ENCODE measurements at regions not wholly inside any gene's neighbourhood (a gene's known extent, or its start where the extent isn't known, plus 50 kb on each side); places are given as distances from the start of the nearest gene placed in this dataset.
"Not testable (repeated sequence)": the region's sequence is repeated elsewhere in the genome, so short reads cannot be mapped to it uniquely, and the experiment has no call there.

GRCh38 chr12:102294568-102294967 lies 96.9 kb upstream of the PMCH start:
- no peak for TF ChIP-seq CTCF (conservative IDR thresholded peaks at IDR 0.05)

GRCh38 chr12:102291498-102292440 lies 94.1 kb upstream of the PMCH start:
- H3K27ac ChIP-seq, result not testable (repeated sequence)

More at GRCh38 chr12:102294568-102294967, 96.9 kb upstream of the PMCH start:
- H3K27ac ChIP-seq, result no peak overlapping the region

GRCh38 chr12:102289702-102290101 lies 92.1 kb upstream of the PMCH start:
- H3K27ac ChIP-seq, result not testable (repeated sequence)

GRCh38 chr12:102281231-102281630 lies 83.6 kb upstream of the PMCH start:
- no peak overlapping the region for H3K27ac ChIP-seq
- TF ChIP-seq CTCF (conservative IDR thresholded peaks at IDR 0.05), result no peak

GRCh38 chr12:102255687-102256086 lies 58.1 kb upstream of the PMCH start:
- H3K27ac ChIP-seq, result not testable (repeated sequence)

GRCh38 chr12:102251005-102251404 lies 53.4 kb upstream of the PMCH start:
- H3K27ac ChIP-seq, result not testable (repeated sequence)

DNA sequence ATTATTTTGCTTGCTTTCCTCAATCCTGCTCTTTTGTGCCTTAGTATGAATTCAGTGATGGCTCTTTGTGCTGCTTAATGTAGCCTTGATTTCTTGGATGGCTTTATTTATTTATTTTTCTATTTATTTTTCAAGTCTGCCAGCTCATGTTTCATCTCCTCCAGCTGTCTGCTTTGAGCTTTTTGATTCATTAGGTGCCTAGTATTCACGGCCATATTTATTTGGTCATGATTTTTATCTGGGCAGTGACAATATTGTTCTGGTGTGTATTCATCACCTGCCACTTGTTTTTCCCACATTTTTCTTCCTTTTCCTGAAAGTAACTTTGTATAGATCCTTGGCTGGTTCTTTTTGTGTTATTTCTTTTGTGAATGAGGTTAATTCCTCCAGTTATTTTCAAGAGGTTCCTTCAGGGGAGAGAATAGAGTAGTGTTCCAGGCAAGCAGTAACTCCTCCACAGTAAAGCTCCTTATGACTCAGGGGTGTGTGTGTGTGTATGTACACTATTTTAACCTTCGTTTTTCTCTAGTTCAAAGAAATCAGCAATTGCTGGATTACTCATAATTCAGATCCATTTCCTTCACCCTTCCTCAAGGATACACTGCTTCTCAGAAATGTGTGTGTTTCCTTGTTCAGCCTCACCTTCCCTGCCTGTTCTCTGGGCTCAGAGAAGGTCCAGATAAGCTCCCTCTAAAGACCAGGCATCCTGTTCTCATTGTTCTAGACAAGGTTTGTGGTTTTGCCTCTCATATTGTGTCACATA lies 51.6 kb upstream of the PMCH start:
- no peak overlapping the region for H3K27ac ChIP-seq
- TF ChIP-seq CTCF (conservative IDR thresholded peaks at IDR 0.05), result no peak

All from VCaP (cell line).